Keratinocyte (primary cell): ENCODE measurements at regions not wholly inside any gene's neighbourhood (a gene's known extent, or its start where the extent isn't known, plus 50 kb on each side); places are given as distances from the start of the nearest gene placed in this dataset.

Source experiments
- DNase-seq: peaks from one replicate; pipeline ENCODE4 v3.0.0-alpha.2; 2011; ENCODE audit warnings: low read depth, missing footprints, low spot score
- FAIRE-seq: peaks from 2 replicates; lab custom pipeline; 2011; peaks lifted over from hg19 to GRCh38; lab: Jason Lieb, UNC
- H2AFZ ChIP-seq: 2 replicates; pipeline ENCODE4 v1.6.0; 2012; ENCODE audit warnings: low read length, control low read depth, inconsistent platforms; ENCODE audit not compliant: control insufficient read depth
- H3K27ac ChIP-seq: 2 replicates; pipeline ENCODE4 v1.5.1; 2011; ENCODE audit warnings: low read length; ENCODE audit not compliant: control insufficient read depth, insufficient read depth
- H3K27me3 ChIP-seq: 3 replicates; pipeline ENCODE4 v1.6.0; 2011; ENCODE audit warnings: low read length; ENCODE audit not compliant: control insufficient read depth, insufficient read depth; ENCODE audit errors: extremely low read depth
- H3K36me3 ChIP-seq, 2 experiments: 2 replicates in 1 of 2; 3 replicates in 1 of 2; pipeline ENCODE4 v1.5.1; 2011; ENCODE audit warnings: low read length in 2 of 2, mild to moderate bottlenecking in 1 of 2; ENCODE audit not compliant: control insufficient read depth in 2 of 2, insufficient read depth in 2 of 2; ENCODE audit errors: extremely low read depth in 1 of 2
- H3K4me1 ChIP-seq: 3 replicates; pipeline ENCODE4 v1.5.1; 2011; ENCODE audit warnings: low read length; ENCODE audit not compliant: control insufficient read depth, insufficient read depth; ENCODE audit errors: extremely low read depth
- H3K4me2 ChIP-seq: 3 replicates; pipeline ENCODE4 v1.6.0; 2011; ENCODE audit warnings: low read depth, low read length; ENCODE audit not compliant: control insufficient read depth, insufficient read depth; ENCODE audit errors: extremely low read depth
- H3K4me3 ChIP-seq, 3 experiments: fragments of 200-600 bp in 1 of 3; sonication (generic) in 1 of 3; 2 replicates in 2 of 3; 3 replicates in 1 of 3; pipeline ENCODE4 v1.5.1; 2011 to 2016; ENCODE audit warnings: low read length in 3 of 3, mild to moderate bottlenecking in 3 of 3, control low read depth in 2 of 3, inconsistent platforms in 1 of 3, low read depth in 1 of 3, mixed read lengths in 1 of 3, mixed run types in 1 of 3, moderate library complexity in 1 of 3; ENCODE audit not compliant: control insufficient read depth in 2 of 3, insufficient read depth in 2 of 3; ENCODE audit errors: extremely low read depth in 1 of 3
- H3K79me2 ChIP-seq: 2 replicates; pipeline ENCODE4 v1.6.0; 2012; ENCODE audit warnings: low read length; ENCODE audit not compliant: control insufficient read depth, insufficient read depth
- H3K9ac ChIP-seq: 3 replicates; pipeline ENCODE4 v1.6.0; 2011; ENCODE audit warnings: low read length; ENCODE audit not compliant: control insufficient read depth, insufficient read depth; ENCODE audit errors: extremely low read depth
- H3K9me1 ChIP-seq: 3 replicates; pipeline ENCODE4 v1.6.0; 2011; ENCODE audit warnings: low read length; ENCODE audit not compliant: control insufficient read depth, insufficient read depth; ENCODE audit errors: extremely low read depth
- H3K9me3 ChIP-seq: 2 replicates; pipeline ENCODE4 v1.5.1; 2012; ENCODE audit warnings: low read depth, low read length; ENCODE audit not compliant: control insufficient read depth
- H4K20me1 ChIP-seq: 3 replicates; pipeline ENCODE4 v1.6.0; 2011; ENCODE audit warnings: low read length; ENCODE audit not compliant: control insufficient read depth, insufficient read depth; ENCODE audit errors: extremely low read depth
- EZH2 ChIP-seq: IDR thresholded peaks from one replicate; pipeline ENCODE4 v1.6.1; 2012; ENCODE audit warnings: inconsistent platforms, mild to moderate bottlenecking, low read length, moderate library complexity
- dilution Hi-C: fragments of 300-500 bp; cut with MboI; formaldehyde crosslinking; loops from one replicate; pipeline ENCODE4 v1.7.0; 2020; ENCODE audit warnings: low sequenced_read_pairs; ENCODE audit not compliant: extremely low pct_ligation_motif_present
- TF ChIP-seq, protein P1 (sequence below), 3 experiments: IDR thresholded peaks in 1 of 3; conservative IDR thresholded peaks in 1 of 3; optimal IDR thresholded peaks in 1 of 3; 2 replicates in 2 of 3; 3 replicates in 1 of 3; pipeline versions ENCODE3 to v1.5.1; 2011; ENCODE audit warnings: low read length in 3 of 3, mild to moderate bottlenecking in 3 of 3, moderate library complexity in 2 of 3, control low read depth in 1 of 3, inconsistent platforms in 1 of 3; ENCODE audit not compliant: insufficient read depth in 2 of 3; ENCODE audit errors: extremely low read depth in 1 of 3

DNA sequence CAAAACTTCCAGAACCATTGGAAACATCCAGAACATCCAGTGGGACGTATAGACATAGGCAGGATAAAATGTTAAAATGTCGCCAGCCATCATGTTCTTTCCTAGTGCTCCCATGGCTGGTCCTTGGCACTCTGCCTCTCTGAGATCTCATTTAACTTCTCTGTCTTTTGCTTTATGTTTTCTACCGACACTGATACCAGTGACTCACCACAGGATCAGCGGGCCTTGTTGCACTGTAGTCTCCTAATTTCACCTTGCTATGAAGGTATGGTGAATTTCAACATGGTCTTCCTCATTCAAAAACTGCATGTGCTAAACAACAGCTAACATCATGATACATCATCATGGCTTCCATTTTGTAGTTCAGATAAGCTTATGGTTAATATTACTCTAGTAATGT, 521.0 kb upstream of the IGFBP7 start:
- Histone ChIP-seq H3K9me3 (no peaks in the 10 kb centered on the region), H3K4me3 (no peak overlapping the region), H3K27me3 (no peaks in the 10 kb centered on the region), H4K20me1 (no peaks in the 10 kb centered on the region), H3K36me3 (no peaks in the 10 kb centered on the region), H3K9me1 (no peaks in the 10 kb centered on the region), H3K27ac (no peak overlapping the region), H3K4me2 (no peak overlapping the region), H3K4me1 (no peaks in the 10 kb centered on the region), H3K9ac (no peak overlapping the region), H2AFZ (no peak overlapping the region), H3K79me2 (no peaks in the 10 kb centered on the region)
- FAIRE-seq (no peak), DNase-seq (no peak)
- dilution Hi-C loops: no loop called here
- TF ChIP-seq, protein P1, sequence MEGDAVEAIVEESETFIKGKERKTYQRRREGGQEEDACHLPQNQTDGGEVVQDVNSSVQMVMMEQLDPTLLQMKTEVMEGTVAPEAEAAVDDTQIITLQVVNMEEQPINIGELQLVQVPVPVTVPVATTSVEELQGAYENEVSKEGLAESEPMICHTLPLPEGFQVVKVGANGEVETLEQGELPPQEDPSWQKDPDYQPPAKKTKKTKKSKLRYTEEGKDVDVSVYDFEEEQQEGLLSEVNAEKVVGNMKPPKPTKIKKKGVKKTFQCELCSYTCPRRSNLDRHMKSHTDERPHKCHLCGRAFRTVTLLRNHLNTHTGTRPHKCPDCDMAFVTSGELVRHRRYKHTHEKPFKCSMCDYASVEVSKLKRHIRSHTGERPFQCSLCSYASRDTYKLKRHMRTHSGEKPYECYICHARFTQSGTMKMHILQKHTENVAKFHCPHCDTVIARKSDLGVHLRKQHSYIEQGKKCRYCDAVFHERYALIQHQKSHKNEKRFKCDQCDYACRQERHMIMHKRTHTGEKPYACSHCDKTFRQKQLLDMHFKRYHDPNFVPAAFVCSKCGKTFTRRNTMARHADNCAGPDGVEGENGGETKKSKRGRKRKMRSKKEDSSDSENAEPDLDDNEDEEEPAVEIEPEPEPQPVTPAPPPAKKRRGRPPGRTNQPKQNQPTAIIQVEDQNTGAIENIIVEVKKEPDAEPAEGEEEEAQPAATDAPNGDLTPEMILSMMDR (optimal IDR thresholded peaks at IDR 0.05 in 1 of 3, IDR thresholded peaks at IDR 0.05 in 1 of 3, conservative IDR thresholded peaks at IDR 0.05 in 1 of 3; ENCODE audit: extremely low read depth in 1 of 3, insufficient read depth in 2 of 3, low read length in 3 of 3): no peak
- TF ChIP-seq EZH2: no peak

DNA sequence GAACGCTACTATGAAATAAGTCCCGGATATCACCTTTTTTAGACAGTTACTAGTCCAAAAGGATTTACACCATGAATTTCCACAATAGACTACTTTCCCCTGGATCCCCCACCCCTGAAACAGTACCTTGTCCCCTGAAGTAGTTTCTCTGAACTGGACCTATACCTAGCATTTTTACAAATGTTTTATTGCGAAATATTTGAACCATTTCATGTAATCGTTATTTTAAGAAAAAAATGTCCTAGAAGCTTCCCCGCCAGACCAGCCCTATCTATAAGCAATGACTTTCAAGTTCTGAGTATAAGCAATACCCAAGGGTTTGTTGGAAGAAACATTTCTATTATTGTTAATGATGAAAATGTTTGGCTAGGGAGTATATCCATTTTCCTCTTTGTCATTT, 517.8 kb upstream of the IGFBP7 start:
- H3K27ac ChIP-seq: no peak overlapping the region
- H3K9ac ChIP-seq: no peak overlapping the region
- H2AFZ ChIP-seq: no peak overlapping the region
- H3K9me3 ChIP-seq: no peaks in the 10 kb centered on the region
- dilution Hi-C loops: no loop called here
- no peaks in the 10 kb centered on the region for H3K4me1 ChIP-seq
- no peaks in the 10 kb centered on the region for H3K27me3 ChIP-seq
- DNase-seq: no peak
- no peaks in the 10 kb centered on the region for H4K20me1 ChIP-seq
- H3K36me3 ChIP-seq: no peaks in the 10 kb centered on the region
- TF ChIP-seq, protein P1 (optimal IDR thresholded peaks at IDR 0.05 in 1 of 3, IDR thresholded peaks at IDR 0.05 in 1 of 3, conservative IDR thresholded peaks at IDR 0.05 in 1 of 3; ENCODE audit: extremely low read depth in 1 of 3, insufficient read depth in 2 of 3, low read length in 3 of 3): no peak
- no peak for TF ChIP-seq EZH2
- no peaks in the 10 kb centered on the region for H3K79me2 ChIP-seq
- H3K9me1 ChIP-seq: no peaks in the 10 kb centered on the region
- FAIRE-seq: no peak
- H3K4me3 ChIP-seq: no peak overlapping the region
- H3K4me2 ChIP-seq: no peak overlapping the region
